Ureter (tissue), 1 donor: ENCODE measurements at regions not wholly inside any gene's neighbourhood (a gene's known extent, or its start where the extent isn't known, plus 50 kb on each side); places are given as distances from the start of the nearest gene placed in this dataset.

ENCODE experiments used
- DNase-seq: peaks from one replicate; pipeline ENCODE4 v3.0.0-alpha.2; 2020; ENCODE audit warnings: low spot score
- donor health status: DM: yes; HTN: yes; CAD: no.

- DNase-seq = no peak
These were observed 359.7 kb downstream of the CRPPA start for GRCh38 chr7:16061630-16062029.

GRCh38 chr7:16061011-16061410 is 360.3 kb downstream of the CRPPA start:
- DNase-seq = no peak

- no peak for DNase-seq
These were observed 360.8 kb downstream of the CRPPA start for GRCh38 chr7:16060502-16060901.

GRCh38 chr7:16055263-16055976 is 365.9 kb downstream of the CRPPA start:
- DNase-seq = no peak

GRCh38 chr7:16051561-16052255 is 365.2 kb upstream of the MEOX2 start:
- no peak for DNase-seq

GRCh38 chr7:16046041-16046440 is 359.6 kb upstream of the MEOX2 start:
- no peak for DNase-seq

- DNase-seq = no peak
These were observed 358.8 kb upstream of the MEOX2 start for GRCh38 chr7:16045296-16045695.

- no peak for DNase-seq
These were observed 358.2 kb upstream of the MEOX2 start for GRCh38 chr7:16044645-16045044.

GRCh38 chr7:16040346-16040745 is 353.9 kb upstream of the MEOX2 start:
- no peak for DNase-seq

GRCh38 chr7:16038906-16039305 is 352.4 kb upstream of the MEOX2 start:
- DNase-seq = no peak

GRCh38 chr7:16035392-16035791 is 348.9 kb upstream of the MEOX2 start:
- no peak for DNase-seq

- no peak for DNase-seq
These were observed 348.4 kb upstream of the MEOX2 start for GRCh38 chr7:16034866-16035265.

GRCh38 chr7:16034353-16034752 is 347.9 kb upstream of the MEOX2 start:
- DNase-seq = no peak

GRCh38 chr7:16033233-16033632 is 346.8 kb upstream of the MEOX2 start:
- DNase-seq = no peak

GRCh38 chr7:16028636-16029035 is 342.2 kb upstream of the MEOX2 start:
- DNase-seq = no peak

GRCh38 chr7:16028103-16028502 is 341.6 kb upstream of the MEOX2 start:
- DNase-seq = no peak

GRCh38 chr7:16027396-16027795 is 340.9 kb upstream of the MEOX2 start:
- DNase-seq = no peak

GRCh38 chr7:16026253-16027020 is 340.0 kb upstream of the MEOX2 start:
- no peak for DNase-seq

- no peak for DNase-seq
These were observed 339.2 kb upstream of the MEOX2 start for GRCh38 chr7:16025696-16026095.

- no peak for DNase-seq
These were observed 337.0 kb upstream of the MEOX2 start for GRCh38 chr7:16023503-16023902.

- no peak for DNase-seq
These were observed 336.6 kb upstream of the MEOX2 start for GRCh38 chr7:16023046-16023445.

- no peak for DNase-seq
These were observed 335.4 kb upstream of the MEOX2 start for GRCh38 chr7:16021851-16022250.

- DNase-seq = no peak
These were observed 329.5 kb upstream of the MEOX2 start for GRCh38 chr7:16015981-16016380.
